ENCODE measurements at regions not wholly inside any gene's neighbourhood (a gene's known extent, or its start where the extent isn't known, plus 50 kb on each side); places are given as distances from the start of the nearest gene placed in this dataset.

DNA sequence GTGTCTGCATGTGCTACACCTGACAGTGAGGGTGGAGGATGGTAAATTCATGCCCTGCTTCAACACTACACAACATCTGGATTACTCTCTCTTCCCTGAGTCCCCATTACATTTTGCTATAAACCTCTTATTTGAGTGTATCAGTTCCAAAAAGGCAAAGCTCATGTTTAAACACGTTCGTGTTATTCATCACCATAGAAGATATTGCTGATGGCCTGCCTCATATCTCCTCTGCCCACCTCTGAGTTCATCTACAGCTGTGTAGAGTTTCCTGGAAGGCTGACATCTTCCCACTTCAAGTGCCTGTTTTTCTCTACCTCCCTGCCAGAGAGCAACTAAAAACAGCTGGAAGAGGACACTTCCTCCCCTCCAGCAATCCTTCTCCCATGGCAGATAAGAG, 433.2 kb downstream of the ISL1 start:
- 65 to 100% methylated on average over 2 of the region's 2 CpGs for WGBS, 2 donors (ENCODE audit: low coverage in 1 of 2)
- TF ChIP-seq, protein P1, sequence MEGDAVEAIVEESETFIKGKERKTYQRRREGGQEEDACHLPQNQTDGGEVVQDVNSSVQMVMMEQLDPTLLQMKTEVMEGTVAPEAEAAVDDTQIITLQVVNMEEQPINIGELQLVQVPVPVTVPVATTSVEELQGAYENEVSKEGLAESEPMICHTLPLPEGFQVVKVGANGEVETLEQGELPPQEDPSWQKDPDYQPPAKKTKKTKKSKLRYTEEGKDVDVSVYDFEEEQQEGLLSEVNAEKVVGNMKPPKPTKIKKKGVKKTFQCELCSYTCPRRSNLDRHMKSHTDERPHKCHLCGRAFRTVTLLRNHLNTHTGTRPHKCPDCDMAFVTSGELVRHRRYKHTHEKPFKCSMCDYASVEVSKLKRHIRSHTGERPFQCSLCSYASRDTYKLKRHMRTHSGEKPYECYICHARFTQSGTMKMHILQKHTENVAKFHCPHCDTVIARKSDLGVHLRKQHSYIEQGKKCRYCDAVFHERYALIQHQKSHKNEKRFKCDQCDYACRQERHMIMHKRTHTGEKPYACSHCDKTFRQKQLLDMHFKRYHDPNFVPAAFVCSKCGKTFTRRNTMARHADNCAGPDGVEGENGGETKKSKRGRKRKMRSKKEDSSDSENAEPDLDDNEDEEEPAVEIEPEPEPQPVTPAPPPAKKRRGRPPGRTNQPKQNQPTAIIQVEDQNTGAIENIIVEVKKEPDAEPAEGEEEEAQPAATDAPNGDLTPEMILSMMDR (IDR thresholded peaks at IDR 0.05): no peak
- no peak for TF ChIP-seq POLR2A (IDR thresholded peaks at IDR 0.05)
- no peak for TF ChIP-seq POLR2AphosphoS5 (IDR thresholded peaks at IDR 0.05)
- TF ChIP-seq EP300 (IDR thresholded peaks at IDR 0.05; ENCODE audit: low read depth): no peak
- DNase-seq: no peak
- no peak overlapping the region for H3K4me3 ChIP-seq
- in situ Hi-C loops (cut with MboI; ENCODE audit: low pct_ligation_motif_present in 1 of 4, low pct_unique_long_range_greater_than_20kb in 1 of 4, low sequenced_read_pairs in 3 of 4) (no loop called here), intact Hi-C loops (cut with DNase I; ENCODE audit: low total_unique reads) (no loop called here)
- no peaks in the 10 kb centered on the region for H3K9me3 ChIP-seq
- H3K4me1 ChIP-seq: no peaks in the 10 kb centered on the region
- H3K27ac ChIP-seq: no peak overlapping the region
- no peaks in the 10 kb centered on the region for H3K36me3 ChIP-seq
- no peaks in the 10 kb centered on the region for H3K27me3 ChIP-seq

DNA sequence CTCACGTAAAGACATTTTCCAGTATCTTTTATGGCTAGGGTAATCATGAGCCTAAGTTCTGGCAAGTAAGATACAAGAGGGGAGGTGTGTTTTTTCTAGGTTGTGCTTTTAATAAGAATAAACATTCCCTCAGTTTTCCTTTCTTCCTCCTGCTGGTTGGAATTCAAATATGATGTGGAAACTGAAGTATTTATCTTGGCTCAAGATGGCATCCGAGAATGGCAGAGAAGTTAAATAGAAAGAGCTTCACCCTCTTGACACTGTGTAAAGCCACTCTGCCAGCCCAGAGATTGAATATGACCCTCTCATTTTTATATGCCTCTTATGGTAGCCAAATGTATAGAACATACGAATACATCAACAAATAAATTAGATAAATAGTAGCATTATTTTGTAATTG, 438.4 kb downstream of the ISL1 start:
- Histone ChIP-seq H3K9me3 (no peaks in the 10 kb centered on the region), H3K27me3 (no peaks in the 10 kb centered on the region), H3K36me3 (no peaks in the 10 kb centered on the region), H3K27ac (no peak overlapping the region), H3K4me3 (no peak overlapping the region), H3K4me1 (no peaks in the 10 kb centered on the region)
- no peak for DNase-seq
- in situ Hi-C loops (cut with MboI; ENCODE audit: low pct_ligation_motif_present in 1 of 4, low pct_unique_long_range_greater_than_20kb in 1 of 4, low sequenced_read_pairs in 3 of 4) (no loop called here), intact Hi-C loops (cut with DNase I; ENCODE audit: low total_unique reads) (no loop called here)
- 57 to 61% methylated on average over 3 of the region's 3 CpGs for WGBS, 2 donors (ENCODE audit: low coverage in 1 of 2)
- TF ChIP-seq EP300 (IDR thresholded peaks at IDR 0.05; ENCODE audit: low read depth) (no peak), POLR2AphosphoS5 (IDR thresholded peaks at IDR 0.05) (no peak), POLR2A (IDR thresholded peaks at IDR 0.05) (no peak)
- TF ChIP-seq, protein P1 (IDR thresholded peaks at IDR 0.05): no peak

DNA sequence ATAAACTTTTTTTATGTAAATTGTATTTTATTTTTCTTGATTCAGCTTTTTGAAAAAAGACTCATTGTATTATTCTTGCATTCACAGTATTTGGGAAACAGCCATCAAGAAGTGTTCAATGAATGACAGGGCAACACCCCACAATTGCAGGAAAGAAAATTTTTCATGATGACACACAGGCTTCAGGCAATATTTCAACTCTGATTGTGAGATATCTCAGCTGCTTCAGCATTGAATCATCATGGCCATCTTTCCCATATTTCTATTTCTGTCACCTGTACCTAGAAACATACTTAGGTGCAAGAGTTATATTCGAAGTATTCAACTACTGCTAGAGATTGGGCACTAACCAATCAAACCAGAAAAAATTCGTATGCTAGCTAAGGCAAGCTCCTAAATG, 446.0 kb downstream of the ISL1 start:
- Histone ChIP-seq H3K36me3 (no peaks in the 10 kb centered on the region), H3K4me1 (no peaks in the 10 kb centered on the region), H3K9me3 (no peaks in the 10 kb centered on the region), H3K27me3 (no peaks in the 10 kb centered on the region), H3K4me3 (no peak overlapping the region), H3K27ac (no peak overlapping the region)
- no peak for DNase-seq
- in situ Hi-C loops (cut with MboI; ENCODE audit: low pct_ligation_motif_present in 1 of 4, low pct_unique_long_range_greater_than_20kb in 1 of 4, low sequenced_read_pairs in 3 of 4) (no loop called here), intact Hi-C loops (cut with DNase I; ENCODE audit: low total_unique reads) (no loop called here)
- 69 to 100% methylated on average over 1 to 2 of the region's 2 CpGs for WGBS, 2 donors (ENCODE audit: low coverage in 1 of 2)
- no peak for TF ChIP-seq POLR2A (IDR thresholded peaks at IDR 0.05)
- TF ChIP-seq, protein P1 (IDR thresholded peaks at IDR 0.05): no peak
- no peak for TF ChIP-seq EP300 (IDR thresholded peaks at IDR 0.05; ENCODE audit: low read depth)
- no peak for TF ChIP-seq POLR2AphosphoS5 (IDR thresholded peaks at IDR 0.05)

DNA sequence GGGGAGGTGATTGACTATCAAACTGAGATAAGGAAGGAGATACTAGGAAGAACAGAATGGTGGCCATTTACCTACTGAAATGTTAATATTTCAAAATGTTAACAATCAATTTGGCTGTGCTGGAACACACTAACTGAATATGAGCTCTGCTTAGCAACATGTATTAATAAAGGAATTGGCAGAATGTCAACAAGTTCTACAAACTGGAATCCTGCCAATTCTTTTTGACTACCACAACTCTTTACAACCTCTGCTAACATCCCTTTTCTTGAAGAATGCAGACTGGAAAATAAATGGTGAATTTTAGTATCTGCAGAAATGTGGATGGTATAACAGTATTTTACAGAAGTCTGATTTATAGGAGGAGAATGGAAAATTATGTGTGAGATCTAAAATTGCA, 446.4 kb downstream of the ISL1 start:
- in situ Hi-C loops (cut with MboI; ENCODE audit: low pct_ligation_motif_present in 1 of 4, low pct_unique_long_range_greater_than_20kb in 1 of 4, low sequenced_read_pairs in 3 of 4): no loop called here
- no peaks in the 10 kb centered on the region for H3K9me3 ChIP-seq
- intact Hi-C loops (cut with DNase I; ENCODE audit: low total_unique reads): no loop called here
- no peaks in the 10 kb centered on the region for H3K4me1 ChIP-seq
- H3K36me3 ChIP-seq: no peaks in the 10 kb centered on the region
- no peak for DNase-seq
- H3K4me3 ChIP-seq: no peak overlapping the region
- no peak overlapping the region for H3K27ac ChIP-seq
- no peaks in the 10 kb centered on the region for H3K27me3 ChIP-seq
- TF ChIP-seq POLR2AphosphoS5 (IDR thresholded peaks at IDR 0.05): no peak
- TF ChIP-seq, protein P1 (IDR thresholded peaks at IDR 0.05): no peak
- no peak for TF ChIP-seq EP300 (IDR thresholded peaks at IDR 0.05; ENCODE audit: low read depth)
- no peak for TF ChIP-seq POLR2A (IDR thresholded peaks at IDR 0.05)
